ENCODE measurements at regions not wholly inside any gene's neighbourhood (a gene's known extent, or its start where the extent isn't known, plus 50 kb on each side); places are given as distances from the start of the nearest gene placed in this dataset.
"Not testable (repeated sequence)": the region's sequence is repeated elsewhere in the genome, so short reads cannot be mapped to it uniquely, and the experiment has no call there.

- H3K79me2 ChIP-seq (ENCODE audit: insufficient read depth, low read length), result no peaks in the 10 kb centered on the region
- POLR2A ChIA-PET, result no interaction called here
- no peak overlapping the region for H3K27ac ChIP-seq (ENCODE audit: low read depth, low read length)
- H2AFZ ChIP-seq (ENCODE audit: low read depth, low read length, poor library complexity, severe bottlenecking), result no peak overlapping the region
- no peak overlapping the region for H3K4me2 ChIP-seq (ENCODE audit: low read length)
- RAD21 ChIA-PET (ENCODE audit: low non-redundant PET in 1 of 2, low total read pairs in 2 of 2, uncharacterized antibody in 2 of 2, unreplicated experiment in 2 of 2), result no interaction called here
- H3K4me1 ChIP-seq (ENCODE audit: control insufficient read depth in 1 of 2, insufficient read depth in 2 of 2, low read length in 2 of 2), result no peaks in the 10 kb centered on the region
- H4K20me1 ChIP-seq (ENCODE audit: insufficient read depth), result no peaks in the 10 kb centered on the region
- intact Hi-C loops (cut with micrococcal nuclease), result no loop called here
- no peaks in the 10 kb centered on the region for H3K36me3 ChIP-seq (ENCODE audit: control insufficient read depth in 1 of 2, insufficient read depth in 2 of 2, low read length in 2 of 2)
- no peak overlapping the region for H3K9ac ChIP-seq (ENCODE audit: low read length)
- BruUV-seq (replicated peaks), result no TSS peak
- CTCF ChIA-PET, result no interaction called here
- no peaks in the 10 kb centered on the region for H3K9me2 ChIP-seq (ENCODE audit: insufficient read depth)
- DNase-seq (ENCODE audit: low read depth, low spot score) (no peak), ATAC-seq (no peak)
- H3K27me3 ChIP-seq (ENCODE audit: insufficient read depth, low read length), result no peaks in the 10 kb centered on the region; the same call in 1 of the 2 replicates
- no peaks in the 10 kb centered on the region for H3K9me3 ChIP-seq (ENCODE audit: control insufficient read depth in 1 of 2, insufficient read depth in 1 of 2, low read depth in 1 of 2, low read length in 2 of 2)
- H3K4me3 ChIP-seq (replicated peaks in 1 of 2; ENCODE audit: low read depth in 1 of 2, low read length in 2 of 2), result no peak overlapping the region
- no peak for TF ChIP-seq POLR2A (IDR thresholded peaks at IDR 0.05; ENCODE audit: borderline replicate concordance, extremely low read depth, insufficient read depth, insufficient read length)
- TF ChIP-seq ZFX (IDR thresholded peaks at IDR 0.05), result no peak
- no peak for TF ChIP-seq REST (IDR thresholded peaks at IDR 0.05; ENCODE audit: low read depth)
- no peak for TF ChIP-seq JUND (IDR thresholded peaks at IDR 0.05)
- no peak for TF ChIP-seq CBX3 (IDR thresholded peaks at IDR 0.05; ENCODE audit: low read depth)
- TF ChIP-seq YY1 (IDR thresholded peaks at IDR 0.05; ENCODE audit: extremely low read depth, insufficient replicate concordance, low read depth, low read length), result no peak
- TF ChIP-seq SIN3A (IDR thresholded peaks at IDR 0.05; ENCODE audit: low read depth), result no peak
- no peak for TF ChIP-seq EZH2phosphoT487 (IDR thresholded peaks at IDR 0.05; ENCODE audit: borderline replicate concordance)
Measured at GRCh38 chr18:1544016-1544415, 639.3 kb downstream of the ADCYAP1 start.

DNA sequence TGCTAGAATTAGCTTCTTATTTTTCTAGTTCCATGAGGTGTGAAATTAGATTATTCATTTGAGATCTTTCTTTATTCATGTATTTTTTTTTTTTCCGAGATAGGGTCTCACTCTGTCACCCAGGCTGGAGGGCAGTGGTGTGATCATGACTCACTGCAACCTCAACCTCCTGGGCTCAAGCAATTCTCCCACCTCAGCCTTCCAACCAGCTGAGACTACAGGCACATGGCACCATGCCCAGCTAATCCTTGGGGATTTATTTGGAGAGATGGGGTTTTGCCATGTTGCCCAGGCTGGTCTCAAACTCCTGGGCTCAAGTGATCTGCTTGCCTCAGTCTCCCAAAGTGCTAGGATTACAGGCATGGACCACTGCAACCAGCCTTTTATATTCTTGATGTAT is 653.0 kb downstream of the ADCYAP1 start:
- H3K9ac ChIP-seq (ENCODE audit: low read length); BruUV-seq (replicated peaks); intact Hi-C loops (cut with micrococcal nuclease); H2AFZ ChIP-seq (ENCODE audit: low read depth, low read length, poor library complexity, severe bottlenecking); H3K27ac ChIP-seq (ENCODE audit: low read depth, low read length); H3K36me3 ChIP-seq (ENCODE audit: control insufficient read depth in 1 of 2, insufficient read depth in 2 of 2, low read length in 2 of 2); RAD21 ChIA-PET (ENCODE audit: low non-redundant PET in 1 of 2, low total read pairs in 2 of 2, uncharacterized antibody in 2 of 2, unreplicated experiment in 2 of 2); H3K4me2 ChIP-seq (ENCODE audit: low read length); H3K9me3 ChIP-seq (ENCODE audit: control insufficient read depth in 1 of 2, insufficient read depth in 1 of 2, low read depth in 1 of 2, low read length in 2 of 2); ATAC-seq; DNase-seq (ENCODE audit: low read depth, low spot score); H3K9me2 ChIP-seq (ENCODE audit: insufficient read depth); H3K4me1 ChIP-seq (ENCODE audit: control insufficient read depth in 1 of 2, insufficient read depth in 2 of 2, low read length in 2 of 2); H3K4me3 ChIP-seq (replicated peaks in 1 of 2; ENCODE audit: low read depth in 1 of 2, low read length in 2 of 2); POLR2A ChIA-PET; H4K20me1 ChIP-seq (ENCODE audit: insufficient read depth); CTCF ChIA-PET; H3K27me3 ChIP-seq (ENCODE audit: insufficient read depth, low read length); H3K79me2 ChIP-seq (ENCODE audit: insufficient read depth, low read length): not testable (repeated sequence)
